Activated CD4-positive, alpha-beta T cell treated with anti-CD3 and anti-CD28 coated beads for 48 hours (primary cell): ENCODE measurements at regions not wholly inside any gene's neighbourhood (a gene's known extent, or its start where the extent isn't known, plus 50 kb on each side); places are given as distances from the start of the nearest gene placed in this dataset.

Source experiments
- DNase-seq: peaks from one replicate; pipeline ENCODE4 v3.0.0-alpha.2; 2020

GRCh38 chrX:40303256-40304077, 205.7 kb upstream of the BCOR start:
- peak; percentile 13 for DNase-seq

GRCh38 chrX:40300286-40300890, 202.6 kb upstream of the BCOR start:
- peak; percentile 33 for DNase-seq

DNA sequence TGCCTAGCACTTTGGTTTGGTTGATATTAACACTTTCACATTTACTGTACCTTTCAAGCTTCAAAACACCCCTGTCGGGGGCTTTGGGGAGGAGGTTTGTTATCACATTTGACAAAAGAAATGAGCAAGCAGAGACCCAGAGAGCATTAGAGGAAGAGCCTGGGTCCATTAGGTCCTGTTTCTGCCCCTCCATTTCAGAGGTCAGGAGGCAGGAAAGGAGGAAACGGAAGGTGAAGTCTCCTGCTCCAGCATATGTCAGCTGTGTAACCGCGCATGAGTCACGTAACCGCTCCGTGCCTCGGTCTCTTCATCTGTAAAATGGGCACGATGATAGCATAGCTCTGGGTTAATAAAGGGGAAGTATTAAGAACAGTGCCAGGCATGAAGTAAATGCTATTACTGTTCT, 201.9 kb upstream of the BCOR start:
- no peak for DNase-seq

DNA sequence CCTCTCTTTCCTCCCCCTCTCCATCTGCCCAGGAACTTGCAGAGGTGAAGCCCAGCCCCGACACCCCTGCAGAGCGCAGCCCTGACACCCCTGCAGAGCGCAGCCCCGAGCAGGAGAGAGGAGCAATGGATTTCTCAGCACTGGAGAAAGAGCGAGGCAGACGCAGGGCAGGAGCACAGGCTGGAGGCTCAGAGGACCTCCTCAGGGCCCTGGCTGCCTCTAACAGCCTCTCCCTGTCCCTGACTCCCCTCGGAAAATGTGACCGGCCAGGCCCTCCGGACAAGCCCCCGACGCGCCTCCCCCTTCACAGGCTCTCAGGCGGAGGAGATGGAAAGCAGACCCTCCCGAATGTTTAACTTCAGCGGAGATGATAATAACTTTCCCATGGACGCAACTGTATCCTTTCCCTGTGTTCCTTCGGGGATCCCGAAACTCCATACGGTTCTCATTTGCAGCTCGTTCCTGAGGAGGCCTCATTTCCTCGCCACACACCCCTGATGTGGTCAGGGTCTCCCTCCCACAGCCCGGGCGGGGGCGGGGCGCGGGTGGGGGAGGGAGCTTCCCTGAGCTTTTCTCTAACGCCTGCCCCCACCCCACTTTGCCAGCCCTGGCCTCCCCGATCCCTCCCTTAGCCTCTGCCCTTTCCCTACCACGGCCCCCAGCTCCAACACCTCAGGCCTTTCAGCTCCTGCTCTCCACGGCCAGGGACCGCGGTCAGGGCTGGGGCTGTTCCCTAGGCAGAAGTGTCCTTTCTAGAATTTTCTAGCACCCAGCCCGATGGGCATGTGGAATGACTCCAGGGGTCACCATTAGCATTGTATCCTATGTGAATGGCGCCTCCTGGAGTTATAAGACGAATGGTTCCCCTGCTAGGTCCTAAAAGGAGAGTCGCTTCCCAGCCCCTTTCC, 201.1 kb upstream of the BCOR start:
- no peak for DNase-seq

- no peak for DNase-seq
Measured at GRCh38 chrX:40298069-40298468, 200.3 kb upstream of the BCOR start.

DNA sequence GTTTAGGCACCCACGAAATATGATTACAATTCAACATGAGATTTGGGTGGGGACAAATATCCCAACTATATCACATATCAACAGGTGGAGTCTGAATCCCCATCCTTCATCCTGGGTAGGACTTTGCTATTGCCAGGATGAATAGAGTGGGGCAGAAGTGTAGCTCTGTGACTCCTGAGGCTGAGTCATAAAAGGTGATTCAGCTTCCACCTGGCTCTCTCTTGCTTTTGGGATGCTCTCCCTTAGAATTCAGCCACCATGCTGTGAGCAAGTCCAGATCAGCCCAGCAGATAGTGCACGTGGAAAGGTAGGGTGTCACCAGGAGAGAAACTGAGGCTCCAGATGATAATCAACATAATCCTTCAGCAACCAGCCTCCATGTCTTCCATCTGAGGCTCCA, 193.8 kb upstream of the BCOR start:
- DNase-seq, result no peak

DNA sequence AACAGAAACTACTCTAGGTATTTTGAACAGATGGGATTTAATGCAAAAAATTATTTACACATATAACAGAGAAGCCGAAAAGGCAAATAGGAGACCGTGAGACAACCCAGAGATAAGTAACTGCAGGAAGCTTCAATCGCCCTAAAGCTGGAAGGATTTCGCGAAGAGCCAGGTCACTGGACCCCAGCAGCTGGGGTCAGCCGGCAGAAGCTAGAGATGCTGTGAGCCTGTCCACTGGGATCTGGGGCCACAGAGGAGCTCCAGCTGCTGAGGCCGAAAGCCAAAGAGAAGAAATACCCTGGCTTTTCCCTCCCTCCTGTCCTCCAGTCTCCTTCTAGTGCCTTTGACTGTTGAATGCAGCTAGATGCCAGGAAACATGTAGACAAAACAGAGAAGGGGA, 192.8 kb upstream of the BCOR start:
- DNase-seq, result no peak

DNA sequence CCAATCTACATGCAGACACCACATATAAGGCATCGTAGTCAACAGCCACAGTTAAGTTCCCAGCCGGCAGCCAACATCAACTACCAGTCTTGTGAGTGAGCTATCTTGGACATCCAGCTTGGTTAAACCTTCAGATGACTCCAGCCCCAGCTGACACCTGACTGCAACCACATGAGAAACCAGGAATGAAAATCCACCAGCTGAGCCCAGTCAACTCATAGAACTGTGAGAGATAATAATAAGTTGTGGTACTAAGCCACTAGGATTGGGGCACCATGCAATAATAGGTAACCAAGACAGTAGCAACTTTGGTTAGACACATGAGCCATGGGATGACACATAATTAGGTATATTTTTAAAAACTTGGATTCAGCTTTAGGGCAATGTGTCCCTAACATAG, 188.1 kb upstream of the BCOR start:
- no peak for DNase-seq

DNA sequence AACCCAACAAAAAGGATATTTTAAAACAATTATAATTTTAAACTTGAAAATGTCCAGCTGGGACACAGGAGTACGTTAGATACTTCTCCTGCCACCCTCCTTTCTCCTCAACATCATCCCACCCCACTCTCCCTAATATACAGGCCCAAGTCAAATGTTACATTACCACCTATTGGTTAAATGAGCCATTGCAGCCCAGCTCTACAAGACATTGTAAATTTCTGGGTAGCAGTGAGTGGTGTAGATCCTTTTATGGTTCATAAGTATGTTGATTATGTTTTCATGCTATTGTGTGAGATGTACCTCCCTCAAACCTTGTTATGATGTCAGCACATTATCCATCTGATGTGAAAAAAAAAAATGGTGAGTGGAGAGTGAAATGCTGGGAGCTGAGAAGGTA, 187.1 kb upstream of the BCOR start:
- DNase-seq, result no peak

GRCh38 chrX:40283981-40284380, 186.2 kb upstream of the BCOR start:
- no peak for DNase-seq

- DNase-seq, result no peak
Measured at GRCh38 chrX:40282946-40283660, 185.3 kb upstream of the BCOR start.

DNA sequence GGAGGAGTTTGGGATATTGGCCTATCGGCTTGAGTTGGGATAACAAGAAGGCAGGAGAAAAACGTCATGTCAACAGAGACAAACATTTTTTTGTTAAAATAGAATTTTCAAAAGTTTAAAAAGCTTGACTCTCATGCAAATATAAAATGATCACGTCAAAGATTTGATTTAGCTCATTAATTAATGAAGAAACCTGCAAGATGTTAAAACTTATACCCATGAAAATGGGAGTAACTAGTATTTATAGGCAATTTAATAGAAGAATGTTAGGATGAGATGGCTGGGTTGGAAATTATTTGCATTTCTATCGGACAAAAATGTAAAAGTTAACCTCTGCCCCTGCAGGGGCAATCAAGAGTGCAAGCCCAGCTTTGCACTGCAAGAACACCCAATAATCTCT, 184.6 kb upstream of the BCOR start:
- no peak for DNase-seq

GRCh38 chrX:40281336-40282005, 183.7 kb upstream of the BCOR start:
- no peak for DNase-seq

GRCh38 chrX:40279762-40280161, 182.0 kb upstream of the BCOR start:
- no peak for DNase-seq

DNA sequence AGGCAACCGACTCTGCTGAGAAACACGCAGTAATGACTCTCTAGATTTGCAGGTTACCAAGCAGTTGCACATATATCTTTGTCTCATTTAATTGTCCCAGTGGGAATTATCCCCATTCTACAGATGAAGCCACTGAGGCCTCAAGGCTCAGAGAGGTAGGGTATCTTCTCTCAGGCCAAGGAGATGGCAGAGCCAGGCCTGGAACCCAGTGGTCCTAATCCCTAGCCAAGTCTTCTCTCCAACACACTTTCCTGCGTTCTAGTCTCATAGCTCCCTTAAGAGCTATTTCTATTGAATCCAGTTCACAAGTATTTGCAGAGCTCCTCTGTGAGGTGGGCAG, 181.3 kb upstream of the BCOR start:
- DNase-seq, result no peak

DNA sequence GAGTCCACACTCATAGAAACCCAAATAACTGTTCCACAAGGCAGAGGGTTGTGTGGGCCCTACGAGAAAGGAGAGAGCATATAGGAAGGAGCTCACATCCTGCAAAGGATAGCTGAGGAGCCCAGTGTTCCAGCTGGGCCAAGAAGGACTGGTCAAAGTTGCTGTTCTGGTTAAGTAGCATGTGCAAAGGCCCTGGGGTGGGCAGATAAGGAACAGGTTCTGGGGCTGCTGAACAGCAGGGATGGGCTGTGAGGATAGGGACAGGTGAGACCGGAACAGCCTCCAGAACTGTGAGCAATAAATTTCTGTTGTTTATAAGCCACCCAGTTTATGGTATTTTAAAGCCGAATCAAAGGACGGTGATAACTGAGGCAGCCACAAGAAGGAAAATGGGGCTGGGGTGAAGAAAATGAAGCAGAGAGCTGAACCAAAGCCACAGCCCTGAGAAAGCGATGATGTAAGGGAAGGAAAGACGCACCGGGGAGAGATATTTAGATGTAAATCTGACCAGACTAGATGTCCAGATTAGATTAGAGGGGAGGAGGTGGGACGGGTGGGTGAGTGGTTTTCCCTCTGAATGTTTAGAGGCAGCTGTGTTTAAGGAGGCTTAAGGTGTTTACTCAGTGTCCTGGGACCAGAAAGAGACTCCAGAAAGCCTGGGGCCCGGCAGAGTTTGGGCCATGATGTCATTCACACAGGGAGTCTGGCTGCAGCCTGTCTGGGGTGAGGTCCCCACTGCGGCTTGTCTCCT, 180.8 kb upstream of the BCOR start:
- peak; percentile 28 for DNase-seq

GRCh38 chrX:40277672-40278071, 179.9 kb upstream of the BCOR start:
- no peak for DNase-seq

GRCh38 chrX:40273356-40274050, 175.7 kb upstream of the BCOR start:
- no peak for DNase-seq

GRCh38 chrX:40272776-40273175, 175.0 kb upstream of the BCOR start:
- no peak for DNase-seq

GRCh38 chrX:40272141-40272540, 174.4 kb upstream of the BCOR start:
- no peak for DNase-seq

GRCh38 chrX:40268188-40268520, 170.4 kb upstream of the BCOR start:
- no peak for DNase-seq
